Chondrocyte (in vitro differentiated cells): ENCODE measurements at regions not wholly inside any gene's neighbourhood (a gene's known extent, or its start where the extent isn't known, plus 50 kb on each side); places are given as distances from the start of the nearest gene placed in this dataset.
A peak's percentile ranks its signal among the peaks of the same experiment; 100 is the strongest.

Experiments
- DNase-seq: peaks from one replicate; pipeline ENCODE4 v3.0.0; 2021; ENCODE audit warnings: mixed read lengths, low spot score
- H3K27ac Mint-ChIP-seq: one replicate; pipeline ENCODE4 v1.8.0; 2021; ENCODE audit warnings: mild to moderate bottlenecking, moderate library complexity, mixed read lengths; ENCODE audit not compliant: unreplicated experiment
- H3K27me3 Mint-ChIP-seq: 2 replicates; pipeline ENCODE4 v1.8.0; 2021; ENCODE audit warnings: low read depth, mixed read lengths
- H3K36me3 Mint-ChIP-seq: 2 replicates; pipeline ENCODE4 v1.8.0; 2021; ENCODE audit warnings: low read depth, mixed read lengths
- H3K4me1 Mint-ChIP-seq: 2 replicates; pipeline ENCODE4 v1.8.0; 2021; ENCODE audit warnings: low read depth, mild to moderate bottlenecking, mixed read lengths
- H3K4me3 Mint-ChIP-seq: one replicate; pipeline ENCODE4 v1.8.0; 2021; ENCODE audit warnings: mild to moderate bottlenecking, moderate library complexity, mixed read lengths; ENCODE audit not compliant: unreplicated experiment
- H3K9me3 Mint-ChIP-seq: 2 replicates; pipeline ENCODE4 v1.8.0; 2021; ENCODE audit warnings: low read depth, mixed read lengths
- CTCF ChIP-seq: fragments of 200-600 bp; sonication (generic); IDR thresholded peaks from 2 replicates; pipeline ENCODE4 v1.5.0; 2021; ENCODE audit warnings: antibody characterized with exemption, mild to moderate bottlenecking, moderate library complexity

GRCh38 chr5:57575839-57576238, 93.2 kb upstream of the ACTBL2 start:
- Mint-ChIP-seq H3K9me3 (no peaks in the 10 kb centered on the region), H3K4me1 (no peaks in the 10 kb centered on the region), H3K27me3 (no peaks in the 10 kb centered on the region), H3K36me3 (no peaks in the 10 kb centered on the region), H3K27ac (no peak overlapping the region), H3K4me3 (no peak overlapping the region)
- DNase-seq = no peak
- no peak for TF ChIP-seq CTCF

GRCh38 chr5:57572461-57572860, 89.8 kb upstream of the ACTBL2 start:
- H3K27me3 Mint-ChIP-seq = no peaks in the 10 kb centered on the region
- no peak overlapping the region for H3K27ac Mint-ChIP-seq
- no peaks in the 10 kb centered on the region for H3K4me1 Mint-ChIP-seq
- no peaks in the 10 kb centered on the region for H3K36me3 Mint-ChIP-seq
- no peak for DNase-seq
- no peaks in the 10 kb centered on the region for H3K9me3 Mint-ChIP-seq
- TF ChIP-seq CTCF = no peak
- no peak overlapping the region for H3K4me3 Mint-ChIP-seq

- H3K4me3 Mint-ChIP-seq = no peak overlapping the region
- H3K27me3 Mint-ChIP-seq = no peaks in the 10 kb centered on the region
- peaks cover 11% of the 10 kb centered on the region for H3K4me1 Mint-ChIP-seq
- H3K9me3 Mint-ChIP-seq = no peaks in the 10 kb centered on the region
- no peaks in the 10 kb centered on the region for H3K36me3 Mint-ChIP-seq
- H3K27ac Mint-ChIP-seq = no peak overlapping the region
- TF ChIP-seq CTCF = no peak
- DNase-seq = no peak
Measured at GRCh38 chr5:57569601-57570000, 87.0 kb upstream of the ACTBL2 start.

GRCh38 chr5:57568136-57568535, 85.5 kb upstream of the ACTBL2 start:
- H3K27me3 Mint-ChIP-seq = no peaks in the 10 kb centered on the region
- H3K27ac Mint-ChIP-seq = no peak overlapping the region
- no peaks in the 10 kb centered on the region for H3K36me3 Mint-ChIP-seq
- H3K4me3 Mint-ChIP-seq = no peak overlapping the region
- peaks cover 11% of the 10 kb centered on the region for H3K4me1 Mint-ChIP-seq
- DNase-seq = no peak
- no peaks in the 10 kb centered on the region for H3K9me3 Mint-ChIP-seq
- TF ChIP-seq CTCF = no peak

GRCh38 chr5:57566914-57567313, 84.3 kb upstream of the ACTBL2 start:
- H3K4me3 Mint-ChIP-seq = no peak overlapping the region
- H3K9me3 Mint-ChIP-seq = no peaks in the 10 kb centered on the region
- H3K27me3 Mint-ChIP-seq = no peaks in the 10 kb centered on the region
- no peak for DNase-seq
- peaks cover 11% of the 10 kb centered on the region for H3K4me1 Mint-ChIP-seq
- no peaks in the 10 kb centered on the region for H3K36me3 Mint-ChIP-seq
- peak overlapping the region; percentile 72 for H3K27ac Mint-ChIP-seq
- no peak for TF ChIP-seq CTCF
